ENCODE measurements at regions not wholly inside any gene's neighbourhood (a gene's known extent, or its start where the extent isn't known, plus 50 kb on each side); places are given as distances from the start of the nearest gene placed in this dataset.

GRCh38 chr2:151197184-151198108 is 64.2 kb downstream of the RBM43 start:
- Histone ChIP-seq H3K27me3 (ENCODE audit: control insufficient read depth, insufficient read depth, low read length) (no peaks in the 10 kb centered on the region), H3K79me2 (no peaks in the 10 kb centered on the region), H2AFZ (no peak overlapping the region), H3K9me3 (ENCODE audit: control insufficient read depth, low read length) (no peaks in the 10 kb centered on the region), H3K36me3 (ENCODE audit: control insufficient read depth, insufficient read depth, low read length) (no peaks in the 10 kb centered on the region), H3K27ac (no peak overlapping the region), H3K9ac (no peak overlapping the region), H3K4me2 (ENCODE audit: low read length) (no peak overlapping the region), H3K4me1 (no peaks in the 10 kb centered on the region), H3K4me3 (ENCODE audit: low read depth, low read length) (no peak overlapping the region)
- TF ChIP-seq CTCF (IDR thresholded peaks at IDR 0.05): no peak

- Histone ChIP-seq H3K9me3 (ENCODE audit: control insufficient read depth, low read length) (no peaks in the 10 kb centered on the region), H2AFZ (no peak overlapping the region), H3K79me2 (no peaks in the 10 kb centered on the region), H3K4me1 (no peaks in the 10 kb centered on the region), H3K36me3 (ENCODE audit: control insufficient read depth, insufficient read depth, low read length) (no peaks in the 10 kb centered on the region), H3K4me2 (ENCODE audit: low read length) (no peak overlapping the region), H3K9ac (no peak overlapping the region), H3K27me3 (ENCODE audit: control insufficient read depth, insufficient read depth, low read length) (no peaks in the 10 kb centered on the region), H3K27ac (no peak overlapping the region), H3K4me3 (ENCODE audit: low read depth, low read length) (no peak overlapping the region)
- TF ChIP-seq CTCF (IDR thresholded peaks at IDR 0.05): no peak
Measured at GRCh38 chr2:151193576-151193975, 68.1 kb downstream of the RBM43 start.

- no peaks in the 10 kb centered on the region for H3K79me2 ChIP-seq
- no peak overlapping the region for H3K4me2 ChIP-seq (ENCODE audit: low read length)
- no peaks in the 10 kb centered on the region for H3K27me3 ChIP-seq (ENCODE audit: control insufficient read depth, insufficient read depth, low read length)
- no peaks in the 10 kb centered on the region for H3K36me3 ChIP-seq (ENCODE audit: control insufficient read depth, insufficient read depth, low read length)
- H3K9ac ChIP-seq: no peak overlapping the region
- no peaks in the 10 kb centered on the region for H3K9me3 ChIP-seq (ENCODE audit: control insufficient read depth, low read length)
- no peak for TF ChIP-seq CTCF (IDR thresholded peaks at IDR 0.05)
- no peak overlapping the region for H2AFZ ChIP-seq
- H3K27ac ChIP-seq: no peak overlapping the region
- no peak overlapping the region for H3K4me3 ChIP-seq (ENCODE audit: low read depth, low read length)
- no peaks in the 10 kb centered on the region for H3K4me1 ChIP-seq
Measured at GRCh38 chr2:151192681-151193080, 69.0 kb downstream of the RBM43 start.

GRCh38 chr2:151191001-151191400 is 70.7 kb downstream of the RBM43 start:
- Histone ChIP-seq H3K4me3 (ENCODE audit: low read depth, low read length) (no peak overlapping the region), H3K4me2 (ENCODE audit: low read length) (no peak overlapping the region), H3K27me3 (ENCODE audit: control insufficient read depth, insufficient read depth, low read length) (no peaks in the 10 kb centered on the region), H3K9me3 (ENCODE audit: control insufficient read depth, low read length) (no peaks in the 10 kb centered on the region), H2AFZ (no peak overlapping the region), H3K9ac (no peak overlapping the region), H3K36me3 (ENCODE audit: control insufficient read depth, insufficient read depth, low read length) (no peaks in the 10 kb centered on the region), H3K79me2 (no peaks in the 10 kb centered on the region), H3K27ac (no peak overlapping the region), H3K4me1 (no peaks in the 10 kb centered on the region)
- no peak for TF ChIP-seq CTCF (IDR thresholded peaks at IDR 0.05)

- Histone ChIP-seq H3K79me2 (no peaks in the 10 kb centered on the region), H2AFZ (no peak overlapping the region), H3K4me2 (ENCODE audit: low read length) (no peak overlapping the region), H3K27ac (no peak overlapping the region), H3K9ac (no peak overlapping the region), H3K36me3 (ENCODE audit: control insufficient read depth, insufficient read depth, low read length) (no peaks in the 10 kb centered on the region), H3K4me3 (ENCODE audit: low read depth, low read length) (no peak overlapping the region), H3K9me3 (ENCODE audit: control insufficient read depth, low read length) (no peaks in the 10 kb centered on the region), H3K4me1 (no peaks in the 10 kb centered on the region), H3K27me3 (ENCODE audit: control insufficient read depth, insufficient read depth, low read length) (no peaks in the 10 kb centered on the region)
- TF ChIP-seq CTCF (IDR thresholded peaks at IDR 0.05): no peak
Measured at GRCh38 chr2:151189125-151189524, 72.5 kb downstream of the RBM43 start.
